Chondrocyte (in vitro differentiated cells): ENCODE measurements at regions not wholly inside any gene's neighbourhood (a gene's known extent, or its start where the extent isn't known, plus 50 kb on each side); places are given as distances from the start of the nearest gene placed in this dataset.

Experiments
- DNase-seq: peaks from one replicate; pipeline ENCODE4 v3.0.0; 2021; ENCODE audit warnings: mixed read lengths, low spot score
- H3K27ac Mint-ChIP-seq: one replicate; pipeline ENCODE4 v1.8.0; 2021; ENCODE audit warnings: mild to moderate bottlenecking, moderate library complexity, mixed read lengths; ENCODE audit not compliant: unreplicated experiment
- H3K27me3 Mint-ChIP-seq: 2 replicates; pipeline ENCODE4 v1.8.0; 2021; ENCODE audit warnings: low read depth, mixed read lengths
- H3K36me3 Mint-ChIP-seq: 2 replicates; pipeline ENCODE4 v1.8.0; 2021; ENCODE audit warnings: low read depth, mixed read lengths
- H3K4me1 Mint-ChIP-seq: 2 replicates; pipeline ENCODE4 v1.8.0; 2021; ENCODE audit warnings: low read depth, mild to moderate bottlenecking, mixed read lengths
- H3K4me3 Mint-ChIP-seq: one replicate; pipeline ENCODE4 v1.8.0; 2021; ENCODE audit warnings: mild to moderate bottlenecking, moderate library complexity, mixed read lengths; ENCODE audit not compliant: unreplicated experiment
- H3K9me3 Mint-ChIP-seq: 2 replicates; pipeline ENCODE4 v1.8.0; 2021; ENCODE audit warnings: low read depth, mixed read lengths
- CTCF ChIP-seq: fragments of 200-600 bp; sonication (generic); IDR thresholded peaks from 2 replicates; pipeline ENCODE4 v1.5.0; 2021; ENCODE audit warnings: antibody characterized with exemption, mild to moderate bottlenecking, moderate library complexity

- peaks cover 13% of the 10 kb centered on the region for H3K9me3 Mint-ChIP-seq
- H3K4me1 Mint-ChIP-seq = no peaks in the 10 kb centered on the region
- H3K36me3 Mint-ChIP-seq = peaks cover 3% of the 10 kb centered on the region
- H3K4me3 Mint-ChIP-seq = no peak overlapping the region
- no peaks in the 10 kb centered on the region for H3K27me3 Mint-ChIP-seq
- no peak overlapping the region for H3K27ac Mint-ChIP-seq
- DNase-seq = no peak
- no peak for TF ChIP-seq CTCF
Measured at GRCh38 chr6:128686084-128686483, 165.7 kb upstream of the PTPRK start.

GRCh38 chr6:128676456-128676855 is 156.1 kb upstream of the PTPRK start:
- no peak overlapping the region for H3K27ac Mint-ChIP-seq
- peaks cover 12% of the 10 kb centered on the region for H3K9me3 Mint-ChIP-seq
- H3K4me3 Mint-ChIP-seq = no peak overlapping the region
- no peaks in the 10 kb centered on the region for H3K27me3 Mint-ChIP-seq
- no peaks in the 10 kb centered on the region for H3K4me1 Mint-ChIP-seq
- DNase-seq = no peak
- no peak for TF ChIP-seq CTCF
- H3K36me3 Mint-ChIP-seq = no peaks in the 10 kb centered on the region

- Mint-ChIP-seq H3K36me3 (no peaks in the 10 kb centered on the region), H3K27me3 (no peaks in the 10 kb centered on the region), H3K4me1 (no peaks in the 10 kb centered on the region), H3K4me3 (no peak overlapping the region), H3K27ac (no peak overlapping the region), H3K9me3 (no peaks in the 10 kb centered on the region)
- TF ChIP-seq CTCF = no peak
- DNase-seq = no peak
Measured at GRCh38 chr6:128672023-128672422, 151.6 kb upstream of the PTPRK start.

GRCh38 chr6:128667339-128667858 is 147.0 kb upstream of the PTPRK start:
- Mint-ChIP-seq H3K27ac (no peak overlapping the region), H3K4me3 (no peak overlapping the region), H3K36me3 (no peaks in the 10 kb centered on the region), H3K4me1 (no peaks in the 10 kb centered on the region), H3K27me3 (no peaks in the 10 kb centered on the region), H3K9me3 (no peaks in the 10 kb centered on the region)
- no peak for TF ChIP-seq CTCF
- DNase-seq = no peak

- H3K9me3 Mint-ChIP-seq = no peaks in the 10 kb centered on the region
- no peaks in the 10 kb centered on the region for H3K4me1 Mint-ChIP-seq
- no peak for TF ChIP-seq CTCF
- H3K36me3 Mint-ChIP-seq = no peaks in the 10 kb centered on the region
- H3K4me3 Mint-ChIP-seq = no peak overlapping the region
- no peaks in the 10 kb centered on the region for H3K27me3 Mint-ChIP-seq
- H3K27ac Mint-ChIP-seq = no peak overlapping the region
- DNase-seq = no peak
Measured at GRCh38 chr6:128666405-128666804, 146.0 kb upstream of the PTPRK start.
